ENCODE measurements at regions not wholly inside any gene's neighbourhood (a gene's known extent, or its start where the extent isn't known, plus 50 kb on each side); places are given as distances from the start of the nearest gene placed in this dataset.

GRCh38 chr10:90985321-90985933, 64.5 kb upstream of the ANKRD1 start:
- DNase-seq (ENCODE audit: low read depth), result no peak
- H3K4me3 ChIP-seq (ENCODE audit: low read length), result no peak overlapping the region
- TF ChIP-seq, protein P1, sequence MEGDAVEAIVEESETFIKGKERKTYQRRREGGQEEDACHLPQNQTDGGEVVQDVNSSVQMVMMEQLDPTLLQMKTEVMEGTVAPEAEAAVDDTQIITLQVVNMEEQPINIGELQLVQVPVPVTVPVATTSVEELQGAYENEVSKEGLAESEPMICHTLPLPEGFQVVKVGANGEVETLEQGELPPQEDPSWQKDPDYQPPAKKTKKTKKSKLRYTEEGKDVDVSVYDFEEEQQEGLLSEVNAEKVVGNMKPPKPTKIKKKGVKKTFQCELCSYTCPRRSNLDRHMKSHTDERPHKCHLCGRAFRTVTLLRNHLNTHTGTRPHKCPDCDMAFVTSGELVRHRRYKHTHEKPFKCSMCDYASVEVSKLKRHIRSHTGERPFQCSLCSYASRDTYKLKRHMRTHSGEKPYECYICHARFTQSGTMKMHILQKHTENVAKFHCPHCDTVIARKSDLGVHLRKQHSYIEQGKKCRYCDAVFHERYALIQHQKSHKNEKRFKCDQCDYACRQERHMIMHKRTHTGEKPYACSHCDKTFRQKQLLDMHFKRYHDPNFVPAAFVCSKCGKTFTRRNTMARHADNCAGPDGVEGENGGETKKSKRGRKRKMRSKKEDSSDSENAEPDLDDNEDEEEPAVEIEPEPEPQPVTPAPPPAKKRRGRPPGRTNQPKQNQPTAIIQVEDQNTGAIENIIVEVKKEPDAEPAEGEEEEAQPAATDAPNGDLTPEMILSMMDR (conservative IDR thresholded peaks at IDR 0.05; ENCODE audit: low read length), result no peak

DNA sequence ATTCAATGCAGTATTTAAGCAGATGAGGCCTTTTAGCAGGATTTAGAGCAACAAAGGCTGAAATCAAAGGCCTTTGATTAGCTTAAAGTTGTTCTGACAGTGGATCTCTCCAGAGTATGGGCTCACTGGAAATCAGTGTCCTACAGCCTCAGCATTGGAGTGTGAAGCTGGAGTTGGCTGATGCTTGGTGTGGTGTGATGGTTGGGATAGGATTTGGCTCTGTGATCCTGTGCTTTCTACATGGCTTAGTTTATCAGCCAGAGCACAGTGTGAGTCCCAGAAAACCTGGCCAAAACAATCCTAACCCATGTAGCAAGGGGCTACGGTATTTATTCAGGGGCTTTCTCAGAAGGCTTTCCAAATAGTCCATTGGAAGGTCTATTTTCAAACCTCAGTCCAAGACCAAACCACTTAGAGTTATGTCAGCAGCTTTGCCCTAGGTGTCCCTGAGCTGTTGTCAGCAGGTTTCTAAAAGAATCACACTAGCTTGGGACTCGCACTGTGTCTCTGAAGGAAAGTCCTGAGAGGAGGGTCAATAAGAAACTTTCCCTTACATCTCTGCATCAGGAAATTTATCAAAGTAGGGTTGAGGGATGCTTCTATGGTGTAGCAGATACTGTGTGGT, 65.4 kb upstream of the ANKRD1 start:
- H3K4me3 ChIP-seq (ENCODE audit: low read length), result no peak overlapping the region
- no peak for DNase-seq (ENCODE audit: low read depth)
- TF ChIP-seq, protein P1 (conservative IDR thresholded peaks at IDR 0.05; ENCODE audit: low read length), result no peak

GRCh38 chr10:90986870-90987269, 66.0 kb upstream of the ANKRD1 start:
- H3K4me3 ChIP-seq (ENCODE audit: low read length), result no peak overlapping the region
- no peak for DNase-seq (ENCODE audit: low read depth)
- TF ChIP-seq, protein P1 (conservative IDR thresholded peaks at IDR 0.05; ENCODE audit: low read length), result no peak

DNA sequence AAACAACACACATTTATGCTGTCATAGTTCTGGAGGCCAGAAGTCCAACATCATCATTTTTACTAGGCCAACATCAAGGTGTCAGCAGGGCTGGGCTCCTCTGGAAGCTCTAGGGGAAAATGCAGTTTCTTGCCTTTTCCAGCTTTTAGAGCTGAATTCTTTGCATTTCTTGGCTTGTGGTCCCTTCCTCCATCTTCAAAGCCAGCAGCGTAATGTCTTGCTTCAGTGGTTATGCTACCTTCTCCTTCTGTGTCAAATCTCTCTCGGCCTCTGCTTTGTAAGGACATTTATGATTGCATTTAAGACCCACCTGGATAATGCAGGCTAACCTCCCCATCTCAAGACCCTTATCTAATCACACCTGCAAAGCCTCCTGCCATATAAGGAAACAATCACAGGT, 66.5 kb upstream of the ANKRD1 start:
- TF ChIP-seq, protein P1 (conservative IDR thresholded peaks at IDR 0.05; ENCODE audit: low read length), result no peak
- no peak for DNase-seq (ENCODE audit: low read depth)
- H3K4me3 ChIP-seq (ENCODE audit: low read length), result no peak overlapping the region

DNA sequence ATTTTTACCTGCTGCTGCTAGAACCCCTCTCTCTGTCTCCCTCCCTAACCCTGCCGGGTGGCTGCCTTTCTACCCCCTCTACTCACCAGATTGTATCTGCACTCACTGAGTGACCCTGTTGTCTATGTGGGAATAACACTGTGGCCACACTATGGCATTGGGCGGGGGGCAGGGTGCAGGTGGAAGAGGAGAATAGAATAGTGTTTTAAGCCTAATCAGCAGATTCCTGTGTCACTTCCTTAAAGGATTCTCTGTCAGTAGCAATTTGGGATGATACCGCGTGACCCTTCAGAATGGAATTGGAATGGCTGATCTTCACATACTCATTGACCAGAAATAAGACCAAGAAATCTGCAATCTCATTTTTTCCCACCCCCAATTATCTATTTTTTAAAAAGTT, 67.1 kb upstream of the ANKRD1 start:
- no peak for DNase-seq (ENCODE audit: low read depth)
- TF ChIP-seq, protein P1 (conservative IDR thresholded peaks at IDR 0.05; ENCODE audit: low read length), result no peak
- H3K4me3 ChIP-seq (ENCODE audit: low read length), result no peak overlapping the region

- H3K4me3 ChIP-seq (ENCODE audit: low read length), result no peak overlapping the region
- no peak for DNase-seq (ENCODE audit: low read depth)
- TF ChIP-seq, protein P1 (conservative IDR thresholded peaks at IDR 0.05; ENCODE audit: low read length), result no peak
These were observed 67.9 kb upstream of the ANKRD1 start for GRCh38 chr10:90988802-90989201.

DNA sequence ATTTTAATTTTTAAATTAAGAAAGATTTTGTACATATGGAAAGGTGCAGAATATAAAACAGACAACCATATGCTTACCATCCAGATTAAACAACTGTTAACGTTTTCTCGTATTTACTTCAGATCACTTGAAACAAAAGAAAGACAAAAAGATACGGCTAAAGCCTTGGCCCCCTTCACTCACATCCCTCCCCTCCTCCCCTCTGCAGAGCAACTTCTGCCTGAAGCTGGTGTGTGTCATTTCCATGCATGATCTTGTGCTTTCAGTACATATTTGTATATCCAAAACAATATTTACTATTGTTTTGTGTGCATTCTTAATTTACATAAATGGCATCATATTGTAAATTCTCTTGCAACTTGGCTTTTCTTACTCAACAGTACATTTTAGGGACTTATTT, 68.5 kb upstream of the ANKRD1 start:
- no peak overlapping the region for H3K4me3 ChIP-seq (ENCODE audit: low read length)
- TF ChIP-seq, protein P1 (conservative IDR thresholded peaks at IDR 0.05; ENCODE audit: low read length), result no peak
- no peak for DNase-seq (ENCODE audit: low read depth)
